ENCODE measurements at regions not wholly inside any gene's neighbourhood (a gene's known extent, or its start where the extent isn't known, plus 50 kb on each side); places are given as distances from the start of the nearest gene placed in this dataset.

DNA sequence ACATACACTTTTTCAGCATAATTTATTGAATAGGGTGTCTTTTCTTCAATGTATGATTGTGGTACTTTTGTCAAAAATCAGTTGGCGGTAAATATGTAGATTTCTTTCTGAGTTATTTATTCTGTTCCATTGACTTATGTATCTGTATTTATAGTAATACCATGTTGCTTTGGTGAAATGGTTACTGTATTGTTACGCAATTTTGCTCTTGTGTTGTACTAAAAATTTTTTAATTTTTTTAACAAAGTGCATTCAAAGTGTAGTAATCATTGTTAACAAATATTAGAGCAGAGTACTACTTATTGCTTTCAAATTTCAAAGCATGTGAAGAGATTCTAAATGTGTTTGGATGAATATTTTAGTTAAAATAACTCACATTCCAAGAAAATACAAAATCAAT, 915.4 kb downstream of the PCDH19 start:
- H3K18ac ChIP-seq (ENCODE audit: extremely low read depth, low read length), result no peak overlapping the region
- TF ChIP-seq NRF1 (IDR thresholded peaks at IDR 0.05; ENCODE audit: low read depth, low read length), result no peak
- no peak for TF ChIP-seq KDM1A (IDR thresholded peaks at IDR 0.05; ENCODE audit: borderline replicate concordance, low read length)
- TF ChIP-seq SIN3A (conservative IDR thresholded peaks at IDR 0.05 in 1 of 2, IDR thresholded peaks at IDR 0.05 in 1 of 2; ENCODE audit: low read depth in 1 of 2, low read length in 2 of 2), result no peak
- TF ChIP-seq, protein P1, sequence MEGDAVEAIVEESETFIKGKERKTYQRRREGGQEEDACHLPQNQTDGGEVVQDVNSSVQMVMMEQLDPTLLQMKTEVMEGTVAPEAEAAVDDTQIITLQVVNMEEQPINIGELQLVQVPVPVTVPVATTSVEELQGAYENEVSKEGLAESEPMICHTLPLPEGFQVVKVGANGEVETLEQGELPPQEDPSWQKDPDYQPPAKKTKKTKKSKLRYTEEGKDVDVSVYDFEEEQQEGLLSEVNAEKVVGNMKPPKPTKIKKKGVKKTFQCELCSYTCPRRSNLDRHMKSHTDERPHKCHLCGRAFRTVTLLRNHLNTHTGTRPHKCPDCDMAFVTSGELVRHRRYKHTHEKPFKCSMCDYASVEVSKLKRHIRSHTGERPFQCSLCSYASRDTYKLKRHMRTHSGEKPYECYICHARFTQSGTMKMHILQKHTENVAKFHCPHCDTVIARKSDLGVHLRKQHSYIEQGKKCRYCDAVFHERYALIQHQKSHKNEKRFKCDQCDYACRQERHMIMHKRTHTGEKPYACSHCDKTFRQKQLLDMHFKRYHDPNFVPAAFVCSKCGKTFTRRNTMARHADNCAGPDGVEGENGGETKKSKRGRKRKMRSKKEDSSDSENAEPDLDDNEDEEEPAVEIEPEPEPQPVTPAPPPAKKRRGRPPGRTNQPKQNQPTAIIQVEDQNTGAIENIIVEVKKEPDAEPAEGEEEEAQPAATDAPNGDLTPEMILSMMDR (IDR thresholded peaks at IDR 0.05; ENCODE audit: control extremely low read depth in 1 of 3, insufficient read depth in 1 of 3, low read depth in 1 of 3, low read length in 3 of 3), result no peak
- no peak for TF ChIP-seq RNF2 (IDR thresholded peaks at IDR 0.05; ENCODE audit: borderline replicate concordance, low read depth, low read length, missing control alignments, poor library complexity, severe bottlenecking)
- TF ChIP-seq CHD2 (IDR thresholded peaks at IDR 0.05; ENCODE audit: low read length), result no peak
- TF ChIP-seq SIRT6 (IDR thresholded peaks at IDR 0.05; ENCODE audit: low read length), result no peak
- TF ChIP-seq NANOG (IDR thresholded peaks at IDR 0.05; ENCODE audit: insufficient read depth, low read depth, low read length, poor library complexity, severe bottlenecking), result no peak
- TF ChIP-seq, protein P2, sequence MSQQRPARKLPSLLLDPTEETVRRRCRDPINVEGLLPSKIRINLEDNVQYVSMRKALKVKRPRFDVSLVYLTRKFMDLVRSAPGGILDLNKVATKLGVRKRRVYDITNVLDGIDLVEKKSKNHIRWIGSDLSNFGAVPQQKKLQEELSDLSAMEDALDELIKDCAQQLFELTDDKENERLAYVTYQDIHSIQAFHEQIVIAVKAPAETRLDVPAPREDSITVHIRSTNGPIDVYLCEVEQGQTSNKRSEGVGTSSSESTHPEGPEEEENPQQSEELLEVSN (IDR thresholded peaks at IDR 0.05), result no peak
- TF ChIP-seq, protein P3, sequence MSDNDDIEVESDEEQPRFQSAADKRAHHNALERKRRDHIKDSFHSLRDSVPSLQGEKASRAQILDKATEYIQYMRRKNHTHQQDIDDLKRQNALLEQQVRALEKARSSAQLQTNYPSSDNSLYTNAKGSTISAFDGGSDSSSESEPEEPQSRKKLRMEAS (IDR thresholded peaks at IDR 0.05), result no peak
- no peak for TF ChIP-seq ZNF274 (IDR thresholded peaks at IDR 0.05; ENCODE audit: borderline replicate concordance, extremely low read depth, low read length)

More for the DNA sequence above, 915.4 kb downstream of the PCDH19 start:
- H3K23ac ChIP-seq (ENCODE audit: insufficient read length), result no peak overlapping the region
- no peak overlapping the region for H3K27ac ChIP-seq (ENCODE audit: low read depth, low read length)
- no peak overlapping the region for H3K56ac ChIP-seq (replicated peaks; ENCODE audit: insufficient read length, low read depth, low read length)
- no peak overlapping the region for H4K5ac ChIP-seq (ENCODE audit: insufficient read length, low read depth, low read length)
- H4K20me1 ChIP-seq (replicated peaks in 1 of 2; ENCODE audit: control insufficient read depth in 1 of 2, insufficient read depth in 2 of 2, low read length in 2 of 2), result no peaks in the 10 kb centered on the region
- no peak overlapping the region for H2BK120ac ChIP-seq (replicated peaks; ENCODE audit: low read depth, low read length)
- H2BK15ac ChIP-seq (ENCODE audit: low read length), result no peak overlapping the region
- H2BK5ac ChIP-seq (ENCODE audit: low read depth, low read length), result no peak overlapping the region
- H4K8ac ChIP-seq (ENCODE audit: extremely low read depth, insufficient read depth, low read length), result no peak overlapping the region
- H3K4me3 ChIP-seq (ENCODE audit: extremely low read depth in 1 of 4, insufficient read depth in 2 of 4, low read depth in 3 of 4, low read length in 4 of 4), result no peak overlapping the region
- no peak overlapping the region for H3K4ac ChIP-seq (replicated peaks; ENCODE audit: insufficient read length, low read depth, low read length)
- H2BK12ac ChIP-seq (ENCODE audit: low read depth, low read length), result no peak overlapping the region
- H3K4me1 ChIP-seq (replicated peaks in 1 of 4; ENCODE audit: control insufficient read depth in 3 of 4, insufficient read depth in 4 of 4, low read length in 3 of 4), result no peaks in the 10 kb centered on the region
- no peak for FAIRE-seq
- no peaks in the 10 kb centered on the region for H3K23me2 ChIP-seq (ENCODE audit: low read depth, low read length)
- H2AFZ ChIP-seq (ENCODE audit: low read length), result no peak overlapping the region
- H4K91ac ChIP-seq (replicated peaks; ENCODE audit: insufficient read length, low read length), result no peak overlapping the region
- 100% methylated on average over 2 of the region's 2 CpGs; no CpG with 5 or more reads in 1 of the 2 experiments for WGBS, 2 experiments (ENCODE audit: extremely low coverage in 1 of 2, insufficient coverage in 1 of 2, insufficient read length in 1 of 2, insufficient replicate concordance in 2 of 2, low coverage in 1 of 2, low lambda C conversion rate in 2 of 2, missing lambda C conversion rate in 1 of 2)
- H3K9me3 ChIP-seq (ENCODE audit: insufficient read depth in 2 of 2, low read depth in 1 of 2, low read length in 1 of 2), result no peaks in the 10 kb centered on the region
- POLR2A ChIA-PET (ENCODE audit: partially characterized antibody), result no interaction called here
- no peak overlapping the region for H3K4me2 ChIP-seq (ENCODE audit: insufficient read depth in 1 of 2, low read depth in 2 of 2, low read length in 2 of 2)
- no peaks in the 10 kb centered on the region for H3K27me3 ChIP-seq (replicated peaks in 1 of 4; ENCODE audit: control insufficient read depth in 3 of 4, extremely low read depth in 1 of 4, insufficient read depth in 3 of 4, low read length in 3 of 4)
- H2AK5ac ChIP-seq (ENCODE audit: low read depth, low read length), result no peak overlapping the region
- H3K36me3 ChIP-seq (ENCODE audit: control insufficient read depth in 2 of 4, insufficient read depth in 4 of 4, low read length in 3 of 4), result no peaks in the 10 kb centered on the region
- CTCF ChIA-PET (ENCODE audit: partially characterized antibody), result no interaction called here
- no peaks in the 10 kb centered on the region for H3K79me2 ChIP-seq (ENCODE audit: control insufficient read depth in 1 of 2, insufficient read depth in 2 of 2, low read length in 2 of 2)
- H3K79me1 ChIP-seq (ENCODE audit: low read depth, low read length), result no peaks in the 10 kb centered on the region
- H2BK20ac ChIP-seq (ENCODE audit: low read length), result no peak overlapping the region
- H3K14ac ChIP-seq (ENCODE audit: insufficient read length), result no peak overlapping the region
- no peak overlapping the region for H3K9ac ChIP-seq (replicated peaks in 1 of 4; ENCODE audit: extremely low read depth in 1 of 4, low read depth in 3 of 4, low read length in 3 of 4)
- no peak for DNase-seq (ENCODE audit: low read depth in 1 of 2, low spot score in 2 of 2)

Data from H1 (cell line).